ENCODE measurements at regions not wholly inside any gene's neighbourhood (a gene's known extent, or its start where the extent isn't known, plus 50 kb on each side); places are given as distances from the start of the nearest gene placed in this dataset.

DNA sequence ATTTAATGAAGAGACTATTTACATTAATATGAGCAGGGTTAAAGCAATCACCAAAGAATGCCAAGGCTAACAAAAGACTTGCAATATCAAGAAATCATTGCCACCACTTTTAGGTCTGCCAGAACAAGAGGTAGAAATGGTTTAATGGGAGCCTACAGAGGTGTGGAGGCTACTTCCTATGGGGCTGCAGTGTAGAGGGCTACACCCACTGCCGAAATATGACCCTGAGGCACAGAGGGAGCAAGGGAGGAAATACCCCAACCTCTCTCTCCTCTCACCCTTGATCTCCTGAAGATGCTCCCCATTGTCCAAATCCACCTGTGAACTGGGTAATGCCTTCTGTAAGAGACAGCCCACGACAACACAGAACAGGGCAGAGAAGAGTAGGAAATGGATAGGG, 315.4 kb downstream of the SMAD2 start:
- Mint-ChIP-seq H3K27me3 (peaks cover 9% of the 10 kb centered on the region), H3K36me3 (no peaks in the 10 kb centered on the region), H3K9me3 (no peaks in the 10 kb centered on the region), H3K4me1 (no peaks in the 10 kb centered on the region), H3K27ac (no peak overlapping the region), H3K4me3 (no peak overlapping the region)
- CTCF ChIA-PET, result no interaction called here
- no peak for DNase-seq

DNA sequence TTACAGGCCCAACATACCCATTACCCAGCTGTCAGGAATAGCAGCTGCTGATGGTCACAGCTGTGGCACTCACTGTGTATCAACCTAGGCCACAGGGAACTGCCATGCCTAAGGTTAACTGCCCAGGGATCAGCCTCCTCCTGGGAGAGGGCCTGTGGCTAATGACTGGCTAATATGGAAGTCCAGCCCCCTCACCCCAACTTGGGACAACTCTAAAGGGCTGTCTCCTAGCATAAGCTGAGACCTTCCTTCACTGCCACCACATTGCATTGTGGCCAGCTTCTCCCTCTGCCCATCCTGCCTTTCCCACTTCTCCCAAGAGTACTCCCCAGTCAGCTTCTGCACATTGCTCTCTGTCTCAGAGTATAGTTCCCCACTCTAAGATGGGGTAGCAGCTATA, 316.5 kb downstream of the SMAD2 start:
- H3K36me3 Mint-ChIP-seq, result no peaks in the 10 kb centered on the region
- H3K27ac Mint-ChIP-seq, result no peak overlapping the region
- H3K27me3 Mint-ChIP-seq, result no peaks in the 10 kb centered on the region
- H3K9me3 Mint-ChIP-seq, result no peaks in the 10 kb centered on the region
- CTCF ChIA-PET, result no interaction called here
- H3K4me1 Mint-ChIP-seq, result no peaks in the 10 kb centered on the region
- H3K4me3 Mint-ChIP-seq, result no peak overlapping the region
- DNase-seq, result no peak

DNA sequence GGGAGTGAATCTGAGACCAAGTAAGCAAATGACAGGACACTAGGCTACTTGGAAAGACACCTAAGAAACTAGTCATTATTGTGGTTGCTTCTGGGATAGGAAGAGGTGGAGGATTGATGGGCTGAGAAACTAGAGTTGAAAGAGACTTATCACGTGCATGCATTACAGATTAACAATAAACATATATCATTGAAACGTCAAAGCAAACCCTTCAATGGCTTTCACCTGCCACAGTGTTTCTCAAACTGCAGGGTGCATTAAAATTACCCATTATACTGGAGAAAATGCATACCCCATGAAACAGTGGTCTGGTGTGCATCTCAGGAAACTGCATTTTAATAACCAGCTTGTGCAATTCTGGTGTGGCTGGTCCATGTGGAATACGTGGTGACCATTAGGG, 318.8 kb downstream of the SMAD2 start:
- CTCF ChIA-PET, result no interaction called here
- H3K27ac Mint-ChIP-seq, result no peak overlapping the region
- no peak for DNase-seq
- H3K36me3 Mint-ChIP-seq, result no peaks in the 10 kb centered on the region
- no peaks in the 10 kb centered on the region for H3K4me1 Mint-ChIP-seq
- H3K4me3 Mint-ChIP-seq, result no peak overlapping the region
- no peaks in the 10 kb centered on the region for H3K27me3 Mint-ChIP-seq
- no peaks in the 10 kb centered on the region for H3K9me3 Mint-ChIP-seq

DNA sequence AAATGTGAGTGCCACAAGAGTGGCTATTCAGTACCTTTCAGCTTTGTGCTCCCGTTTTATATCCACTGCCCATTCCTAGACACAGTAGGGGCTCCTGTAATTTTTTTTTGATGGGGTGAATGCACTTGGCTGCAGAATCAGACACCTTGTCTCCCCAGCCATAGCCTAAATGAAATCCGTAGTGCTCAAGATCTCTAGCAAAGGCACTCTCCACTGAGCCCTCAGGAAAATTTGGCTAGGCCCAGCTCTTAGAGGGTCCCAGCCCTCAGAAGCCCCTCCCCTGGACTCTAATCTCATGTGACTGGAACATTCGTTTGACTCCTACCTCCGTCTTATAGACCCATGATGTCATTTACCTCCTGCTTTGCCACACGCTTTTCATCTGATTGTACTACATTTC, 323.9 kb downstream of the SMAD2 start:
- H3K27me3 Mint-ChIP-seq, result no peaks in the 10 kb centered on the region
- no peak for DNase-seq
- H3K4me1 Mint-ChIP-seq, result no peaks in the 10 kb centered on the region
- CTCF ChIA-PET, result interaction anchor here (0.8 kb wide), 1 partner anchor 10 kb away, joined by 3 read pairs; no protein-coding TSS in a partner anchor
- no peaks in the 10 kb centered on the region for H3K9me3 Mint-ChIP-seq
- no peaks in the 10 kb centered on the region for H3K36me3 Mint-ChIP-seq
- no peak overlapping the region for H3K27ac Mint-ChIP-seq
- no peak overlapping the region for H3K4me3 Mint-ChIP-seq

DNA sequence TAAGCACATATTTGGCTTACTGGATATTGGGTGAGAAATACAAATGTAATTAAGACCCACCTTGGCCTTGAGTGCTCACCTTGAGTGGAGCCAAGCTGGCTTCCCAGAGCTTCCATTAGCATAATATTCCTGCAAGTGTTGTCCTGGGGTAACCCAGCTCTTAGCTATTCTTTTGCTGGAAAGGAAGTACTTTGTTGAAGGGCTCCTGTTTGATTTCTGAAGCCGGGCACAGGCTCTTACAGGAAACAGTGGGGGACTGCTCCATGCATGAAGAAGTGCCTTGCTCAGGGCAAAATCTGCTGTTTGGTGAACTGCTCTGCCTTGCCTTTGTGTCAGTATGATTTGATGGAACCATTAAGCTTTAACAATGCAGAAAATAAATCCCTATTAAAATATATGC, 325.4 kb downstream of the SMAD2 start:
- Mint-ChIP-seq H3K4me3 (no peak overlapping the region), H3K9me3 (peaks cover 2% of the 10 kb centered on the region), H3K27ac (no peak overlapping the region), H3K4me1 (no peaks in the 10 kb centered on the region), H3K36me3 (no peaks in the 10 kb centered on the region), H3K27me3 (no peaks in the 10 kb centered on the region)
- CTCF ChIA-PET, result no interaction called here
- DNase-seq, result no peak

DNA sequence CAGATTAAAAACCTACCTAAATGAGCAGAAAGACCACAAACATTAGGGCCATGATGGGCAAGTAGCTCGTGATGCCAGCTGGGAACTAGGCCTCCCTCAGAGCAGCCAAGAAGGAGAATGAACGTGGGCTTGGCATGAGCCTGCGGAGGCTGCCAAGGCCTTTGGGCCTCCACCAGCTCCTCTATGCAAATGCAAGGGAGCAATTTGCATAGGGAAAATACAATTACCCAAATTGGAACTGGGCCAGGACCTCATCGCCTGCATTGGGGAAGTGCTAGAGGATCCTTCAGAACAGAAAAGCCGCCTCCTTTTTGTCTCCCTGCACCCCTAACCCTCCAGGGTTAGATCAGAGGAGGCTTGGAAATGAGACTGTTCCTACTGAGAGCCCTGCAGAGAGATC, 326.4 kb downstream of the SMAD2 start:
- H3K36me3 Mint-ChIP-seq, result no peaks in the 10 kb centered on the region
- CTCF ChIA-PET, result no interaction called here
- H3K27ac Mint-ChIP-seq, result no peak overlapping the region
- peaks cover 2% of the 10 kb centered on the region for H3K9me3 Mint-ChIP-seq
- no peak overlapping the region for H3K4me3 Mint-ChIP-seq
- DNase-seq, result no peak
- H3K4me1 Mint-ChIP-seq, result no peaks in the 10 kb centered on the region
- no peaks in the 10 kb centered on the region for H3K27me3 Mint-ChIP-seq

DNA sequence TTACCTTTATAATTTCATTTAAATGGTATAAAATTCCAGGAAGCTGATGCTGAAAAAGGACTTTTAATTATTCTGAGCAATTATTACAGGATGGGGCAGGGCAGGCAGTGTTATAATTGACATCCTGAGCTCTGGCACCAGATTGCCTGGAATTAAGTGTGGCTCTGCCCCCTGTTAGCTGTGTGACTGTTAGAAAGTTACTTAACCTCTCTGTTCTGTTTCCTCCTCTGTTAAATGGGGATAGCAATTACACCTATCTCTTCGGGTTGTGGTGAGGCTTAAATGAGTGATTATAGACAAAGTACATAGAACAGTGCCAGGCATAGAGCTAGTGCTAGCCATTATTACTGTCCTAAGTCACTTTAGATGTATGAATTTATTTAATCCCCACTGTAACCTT, 327.3 kb downstream of the SMAD2 start:
- no peaks in the 10 kb centered on the region for H3K36me3 Mint-ChIP-seq
- no peak overlapping the region for H3K27ac Mint-ChIP-seq
- peaks cover 2% of the 10 kb centered on the region for H3K9me3 Mint-ChIP-seq
- no peak overlapping the region for H3K4me3 Mint-ChIP-seq
- DNase-seq, result no peak
- CTCF ChIA-PET, result no interaction called here
- no peaks in the 10 kb centered on the region for H3K27me3 Mint-ChIP-seq
- H3K4me1 Mint-ChIP-seq, result no peaks in the 10 kb centered on the region

DNA sequence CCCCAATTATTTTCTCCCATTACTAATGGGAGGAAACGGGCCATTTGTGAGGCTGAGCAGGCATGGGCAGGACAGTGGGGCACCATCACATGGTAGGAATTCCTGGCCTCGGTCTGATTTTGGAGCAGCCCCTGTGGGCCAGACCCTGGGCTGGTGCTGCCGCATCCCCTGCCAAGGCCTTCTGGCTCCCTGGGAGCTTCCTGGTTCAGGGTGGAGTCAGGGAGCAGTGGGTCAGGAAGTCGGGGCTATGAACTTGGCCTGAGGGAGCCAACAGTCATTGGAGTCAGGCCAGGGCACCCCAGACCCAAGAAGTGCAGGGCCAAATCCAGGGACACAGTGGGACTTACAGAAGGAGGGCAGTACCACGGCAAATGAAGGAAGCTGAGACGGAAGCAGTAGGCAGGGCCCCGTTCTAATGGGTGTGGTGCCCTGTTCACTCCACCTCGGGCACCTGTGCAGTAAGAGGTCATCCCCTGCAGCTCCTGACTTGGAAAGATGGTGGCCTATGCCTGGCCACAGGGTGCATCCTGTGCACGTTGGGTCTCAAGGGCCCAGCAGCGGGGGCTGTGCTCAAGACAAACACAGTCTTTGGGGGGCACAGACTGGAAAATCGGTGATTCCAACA, 328.1 kb downstream of the SMAD2 start:
- Mint-ChIP-seq H3K4me3 (no peak overlapping the region), H3K27me3 (no peaks in the 10 kb centered on the region), H3K4me1 (no peaks in the 10 kb centered on the region), H3K27ac (no peak overlapping the region), H3K36me3 (no peaks in the 10 kb centered on the region), H3K9me3 (peaks cover 2% of the 10 kb centered on the region)
- CTCF ChIA-PET, result no interaction called here
- DNase-seq, result no peak

DNA sequence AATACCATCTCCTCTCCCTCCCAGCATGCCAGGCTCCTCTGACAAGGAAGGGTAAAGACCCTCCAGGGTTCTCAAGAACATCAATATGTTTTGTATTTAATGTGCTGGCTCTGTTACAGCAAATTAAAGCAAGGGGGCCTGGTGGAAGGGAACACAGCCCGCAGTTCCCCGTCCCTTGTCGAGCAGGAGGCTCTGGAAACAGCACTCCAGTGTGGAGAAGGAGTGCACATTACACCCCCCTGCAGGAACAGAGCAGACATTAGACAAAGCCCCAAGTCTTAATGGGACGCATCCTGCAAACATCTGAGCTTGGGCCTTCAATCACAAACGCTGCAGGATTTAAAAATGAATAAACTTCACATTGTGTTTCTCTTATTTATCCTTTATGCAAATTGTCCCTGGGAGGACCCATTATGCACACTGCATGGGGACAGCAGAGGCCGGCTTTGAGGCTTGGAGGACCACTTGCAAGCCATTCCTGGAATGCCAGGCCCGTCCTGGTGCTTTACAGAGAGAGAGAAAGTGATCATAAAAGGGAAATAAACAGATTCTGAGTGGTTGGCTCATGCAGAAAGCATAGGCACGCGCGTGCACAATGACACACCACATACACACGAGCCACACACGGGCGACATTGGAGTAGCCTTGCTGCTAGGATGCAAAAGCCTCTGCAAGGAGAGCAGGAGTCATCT, 328.7 kb downstream of the SMAD2 start:
- H3K36me3 Mint-ChIP-seq, result no peaks in the 10 kb centered on the region
- CTCF ChIA-PET, result no interaction called here
- H3K27me3 Mint-ChIP-seq, result no peaks in the 10 kb centered on the region
- H3K4me3 Mint-ChIP-seq, result no peak overlapping the region
- DNase-seq, result no peak
- no peaks in the 10 kb centered on the region for H3K4me1 Mint-ChIP-seq
- H3K9me3 Mint-ChIP-seq, result peaks cover 2% of the 10 kb centered on the region
- H3K27ac Mint-ChIP-seq, result no peak overlapping the region

DNA sequence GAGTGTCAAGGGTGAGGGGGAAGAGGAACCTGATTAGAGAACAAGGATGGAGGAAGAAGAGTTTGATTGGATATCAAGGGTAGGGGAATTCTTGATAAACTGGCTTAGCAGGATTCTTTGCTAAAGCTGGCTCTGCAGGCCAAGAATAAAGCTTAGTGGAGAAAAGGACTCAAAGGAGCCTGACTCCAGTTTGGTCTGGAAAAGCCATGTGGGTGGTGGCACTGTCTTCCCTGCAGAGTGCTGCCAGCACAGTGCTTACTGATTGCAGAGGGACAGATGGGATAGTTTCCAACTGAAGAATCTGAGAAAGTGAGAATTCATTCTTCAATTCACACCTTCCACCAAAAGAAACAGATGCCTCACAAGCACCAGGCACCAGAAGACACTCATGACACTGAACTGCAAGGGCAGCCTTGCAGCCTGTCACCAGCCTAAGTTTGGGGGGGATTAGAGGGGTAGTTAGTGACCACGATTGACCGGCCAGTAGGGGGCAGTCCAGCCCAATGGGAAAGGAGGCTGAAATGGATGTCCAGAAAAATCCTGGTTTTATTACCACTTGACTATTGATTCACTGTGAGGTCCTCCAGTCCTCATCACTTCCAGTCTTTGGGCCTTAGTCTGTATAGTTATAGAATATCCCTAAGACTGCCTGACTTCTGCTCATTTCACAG, 334.5 kb downstream of the SMAD2 start:
- H3K27me3 Mint-ChIP-seq, result peaks cover 18% of the 10 kb centered on the region
- no peak overlapping the region for H3K27ac Mint-ChIP-seq
- H3K36me3 Mint-ChIP-seq, result no peaks in the 10 kb centered on the region
- DNase-seq, result peak; percentile 23
- H3K9me3 Mint-ChIP-seq, result peaks cover 2% of the 10 kb centered on the region
- no peak overlapping the region for H3K4me3 Mint-ChIP-seq
- CTCF ChIA-PET, result interaction anchor here (2.1 kb wide), 1 partner anchor 11 kb away, joined by 4 read pairs; no protein-coding TSS in a partner anchor
- H3K4me1 Mint-ChIP-seq, result no peaks in the 10 kb centered on the region

DNA sequence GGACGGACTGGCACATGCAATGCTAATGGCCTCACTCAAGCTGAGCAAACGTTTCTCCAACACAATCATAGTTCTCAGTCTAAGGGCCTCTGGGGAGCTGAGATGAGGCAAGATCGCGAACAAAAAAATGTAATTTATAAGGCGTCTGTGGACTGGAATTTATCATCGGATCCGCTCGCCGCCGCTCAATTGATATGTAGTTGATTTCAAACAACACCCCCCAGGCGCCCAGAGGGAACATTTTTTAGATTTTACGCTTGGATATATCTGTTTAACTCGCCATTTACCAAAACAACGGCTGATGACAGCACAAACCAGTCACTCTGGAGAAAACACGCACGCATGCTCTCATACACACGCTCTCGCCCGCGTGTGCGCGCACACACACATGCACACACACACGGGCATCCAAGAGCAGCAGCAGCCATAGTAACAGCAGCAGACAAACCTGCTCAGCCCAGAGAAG, 335.8 kb downstream of the SMAD2 start:
- Mint-ChIP-seq H3K36me3 (no peaks in the 10 kb centered on the region), H3K27me3 (peaks cover 18% of the 10 kb centered on the region), H3K4me3 (no peak overlapping the region)

DNA sequence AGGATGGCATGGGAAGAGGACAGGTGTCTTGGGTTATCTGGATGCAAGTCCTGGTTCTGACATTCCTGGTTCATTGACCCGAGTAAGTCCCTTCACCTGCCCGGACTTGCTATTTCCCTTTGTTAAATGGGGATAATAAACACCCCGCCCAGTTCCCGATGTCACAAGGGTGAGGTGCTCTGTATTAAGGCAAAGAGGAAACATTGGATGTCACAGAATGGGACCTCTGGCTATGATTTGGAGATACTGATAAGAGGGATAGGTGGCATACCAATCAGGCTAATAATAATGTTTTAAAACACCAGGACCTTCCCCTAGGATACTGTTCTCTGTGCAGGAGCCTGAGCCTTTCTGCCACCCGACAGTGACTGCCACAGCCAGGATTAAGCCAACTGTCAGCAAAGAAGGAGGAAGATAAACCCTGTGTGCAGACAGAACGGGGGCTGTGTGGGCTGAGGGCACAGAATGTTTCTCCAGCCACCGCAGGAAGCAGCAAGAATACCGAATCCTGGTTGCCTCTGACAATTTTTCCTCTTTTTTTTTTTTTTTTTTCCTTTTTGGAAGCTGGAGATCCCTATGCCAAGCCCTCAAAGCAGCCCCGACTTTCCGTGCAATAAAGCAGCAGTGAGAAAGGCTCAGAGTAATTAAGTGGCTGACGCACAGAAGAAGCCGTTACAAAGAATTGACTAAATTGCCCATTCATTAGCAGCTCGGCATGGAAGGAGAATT, 336.6 kb downstream of the SMAD2 start:
- no peak overlapping the region for H3K27ac Mint-ChIP-seq
- CTCF ChIA-PET, result no interaction called here
- no peak overlapping the region for H3K4me3 Mint-ChIP-seq
- no peaks in the 10 kb centered on the region for H3K36me3 Mint-ChIP-seq
- no peaks in the 10 kb centered on the region for H3K9me3 Mint-ChIP-seq
- peaks cover 18% of the 10 kb centered on the region for H3K27me3 Mint-ChIP-seq
- DNase-seq, result no peak
- no peaks in the 10 kb centered on the region for H3K4me1 Mint-ChIP-seq

More for the DNA sequence above, 335.8 kb downstream of the SMAD2 start:
- Mint-ChIP-seq H3K27ac (no peak overlapping the region), H3K4me1 (no peaks in the 10 kb centered on the region), H3K9me3 (no peaks in the 10 kb centered on the region)
- DNase-seq, result no peak
- CTCF ChIA-PET, result no interaction called here

DNA sequence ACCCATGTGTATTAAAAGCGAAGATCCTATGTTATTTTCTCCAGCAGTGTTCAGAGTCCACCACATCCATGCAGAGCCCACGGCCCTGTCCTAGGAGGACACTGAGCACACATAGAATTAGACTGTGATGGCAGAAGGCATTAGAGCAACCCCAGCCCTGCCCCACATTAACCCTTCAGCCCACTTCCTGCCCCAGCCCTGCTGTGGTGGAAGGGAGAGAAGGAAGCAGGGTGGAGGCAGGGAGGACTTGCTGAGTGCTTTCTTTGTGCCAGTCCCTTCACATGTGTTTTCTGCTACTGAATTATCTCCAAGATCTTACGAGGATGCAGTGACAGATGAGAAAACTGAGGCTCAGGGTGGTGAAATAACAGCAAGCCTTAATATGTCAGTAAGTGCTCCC, 339.0 kb downstream of the SMAD2 start:
- no peak for DNase-seq
- CTCF ChIA-PET, result no interaction called here
- no peaks in the 10 kb centered on the region for H3K4me1 Mint-ChIP-seq
- H3K9me3 Mint-ChIP-seq, result no peaks in the 10 kb centered on the region
- no peak overlapping the region for H3K4me3 Mint-ChIP-seq
- no peaks in the 10 kb centered on the region for H3K36me3 Mint-ChIP-seq
- H3K27ac Mint-ChIP-seq, result no peak overlapping the region
- peaks cover 18% of the 10 kb centered on the region for H3K27me3 Mint-ChIP-seq

DNA sequence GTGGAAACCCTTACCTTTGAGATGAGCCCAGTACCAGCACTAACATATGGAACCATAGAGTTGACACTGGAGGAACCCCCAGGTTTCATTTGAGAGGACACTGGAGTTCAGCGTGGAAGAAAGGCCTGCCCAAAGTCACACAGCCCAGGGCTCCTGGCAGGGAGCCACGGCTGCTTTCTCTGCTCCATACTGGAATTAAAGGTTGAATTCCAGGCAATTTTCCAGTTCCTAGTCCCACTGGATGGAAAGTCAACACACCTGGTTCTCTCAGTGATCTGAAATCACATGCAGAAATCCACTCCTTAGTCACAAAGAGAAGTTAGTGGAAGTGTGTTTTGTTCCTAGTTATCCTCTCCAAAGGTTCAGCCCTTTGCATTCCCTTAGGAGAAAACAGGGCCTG, 336.1 kb upstream of the SKOR2 start:
- no peaks in the 10 kb centered on the region for H3K4me1 Mint-ChIP-seq
- no peaks in the 10 kb centered on the region for H3K27me3 Mint-ChIP-seq
- no peaks in the 10 kb centered on the region for H3K9me3 Mint-ChIP-seq
- DNase-seq, result no peak
- no peak overlapping the region for H3K27ac Mint-ChIP-seq
- no peak overlapping the region for H3K4me3 Mint-ChIP-seq
- CTCF ChIA-PET, result no interaction called here
- H3K36me3 Mint-ChIP-seq, result no peaks in the 10 kb centered on the region

All from activated naive CD4-positive, alpha-beta T cell treated with anti-CD3 and anti-CD28 coated beads, Interleukin-2, amount 10 ng/mL, durations not matched to agents 7 days and 5 days (primary cell).